ENCODE measurements at regions not wholly inside any gene's neighbourhood (a gene's known extent, or its start where the extent isn't known, plus 50 kb on each side); places are given as distances from the start of the nearest gene placed in this dataset.

- TF ChIP-seq RBBP5 (IDR thresholded peaks at IDR 0.05; ENCODE audit: borderline replicate concordance, low read depth, low read length) = no peak
- 0 out of 2 replicates have a peak, but pooled peaks have one; percentile 62 for TF ChIP-seq POLR2AphosphoS5 (IDR thresholded peaks at IDR 0.05; ENCODE audit: low read depth, low read length)
- TF ChIP-seq BRCA1 (IDR thresholded peaks at IDR 0.05; ENCODE audit: low read depth, low read length) = no peak
- peak; percentile 76; the same call in 1 of the 2 replicates for TF ChIP-seq PHF8 (conservative IDR thresholded peaks at IDR 0.05; ENCODE audit: low read depth, low read length)
Measured at GRCh38 chr20:41692479-41693135, 74.4 kb upstream of the CHD6 start (continued).

All from H1 (cell line).